ENCODE measurements at regions not wholly inside any gene's neighbourhood (a gene's known extent, or its start where the extent isn't known, plus 50 kb on each side); places are given as distances from the start of the nearest gene placed in this dataset.
"Not testable (repeated sequence)": the region's sequence is repeated elsewhere in the genome, so short reads cannot be mapped to it uniquely, and the experiment has no call there.

DNA sequence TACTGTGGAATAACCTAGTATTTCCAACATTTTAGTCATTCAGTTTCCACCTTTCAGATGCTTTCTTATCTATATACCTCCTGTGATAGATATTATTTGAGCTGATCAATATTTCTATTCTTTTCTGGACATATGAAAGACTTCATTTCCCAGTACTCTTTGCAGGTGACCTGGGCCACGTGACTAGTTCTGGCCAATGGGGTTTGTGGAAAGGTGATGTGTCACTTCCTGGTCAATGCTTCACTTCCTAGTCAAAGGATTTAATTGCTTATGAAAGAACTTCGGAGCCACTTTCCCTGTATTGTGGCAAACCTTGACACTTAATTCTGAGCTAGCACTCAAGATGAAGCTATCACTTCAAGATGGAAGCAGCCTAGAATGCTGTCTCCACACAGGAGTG, 248.9 kb upstream of the FOXF1 start:
- DNase-seq (ENCODE audit: low spot score): peak; percentile 39

DNA sequence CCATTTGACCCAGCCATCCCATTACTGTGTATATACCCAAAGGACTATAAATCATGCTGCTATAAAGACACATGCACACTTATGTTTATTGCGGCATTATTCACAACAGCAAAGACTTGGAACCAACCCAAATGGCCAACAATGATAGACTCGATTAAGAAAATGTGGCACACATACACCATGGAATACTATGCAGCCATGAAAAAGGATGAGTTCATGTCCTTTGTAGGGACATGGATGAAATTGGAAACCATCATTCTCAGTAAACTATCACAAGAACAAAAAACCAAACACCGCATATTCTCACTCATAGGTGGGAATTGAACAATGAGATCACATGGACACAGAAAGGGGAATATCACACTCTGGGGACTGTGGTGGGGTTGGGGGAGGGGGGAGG, 242.7 kb upstream of the FOXF1 start:
- DNase-seq (ENCODE audit: low spot score): not testable (repeated sequence)

DNA sequence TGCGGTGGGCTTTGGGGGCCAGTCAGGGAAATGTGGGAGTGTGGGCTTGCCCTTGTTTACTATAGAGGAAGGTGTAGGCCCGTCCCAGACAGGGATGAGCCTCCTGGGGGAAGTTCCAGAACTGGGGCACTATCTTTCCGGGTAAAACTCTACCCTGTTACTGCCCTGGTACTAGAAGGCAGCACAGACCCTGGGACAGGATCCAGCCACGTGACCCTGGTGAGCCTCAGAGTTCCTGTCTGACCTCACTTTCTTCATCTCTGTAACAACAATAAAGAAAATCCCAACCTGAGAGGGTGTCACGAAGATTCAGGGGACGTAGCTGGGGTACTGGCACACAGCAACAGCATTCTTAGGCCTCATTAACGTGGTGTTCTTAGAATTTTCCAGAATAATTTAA, 239.6 kb upstream of the FOXF1 start:
- DNase-seq (ENCODE audit: low spot score): no peak

DNA sequence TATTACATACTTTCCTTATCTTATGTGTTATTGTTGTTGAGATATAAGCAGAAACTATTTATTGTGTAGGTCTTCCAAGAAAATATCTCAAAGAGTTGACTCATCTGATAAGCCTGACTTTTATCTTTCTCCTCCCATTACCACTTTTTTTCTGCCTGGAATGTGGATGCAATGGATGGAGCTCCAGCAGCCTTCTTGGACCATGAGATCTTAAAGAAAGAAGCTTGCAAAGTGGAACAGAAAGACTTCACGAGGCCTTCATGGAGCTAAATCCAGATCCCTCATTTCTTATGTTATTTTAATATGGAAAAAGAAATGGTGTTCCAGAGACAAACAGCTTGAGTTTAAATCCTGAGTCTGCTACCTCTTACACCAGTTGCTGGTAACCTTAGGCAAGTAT, 237.6 kb upstream of the FOXF1 start:
- DNase-seq (ENCODE audit: low spot score): no peak

DNA sequence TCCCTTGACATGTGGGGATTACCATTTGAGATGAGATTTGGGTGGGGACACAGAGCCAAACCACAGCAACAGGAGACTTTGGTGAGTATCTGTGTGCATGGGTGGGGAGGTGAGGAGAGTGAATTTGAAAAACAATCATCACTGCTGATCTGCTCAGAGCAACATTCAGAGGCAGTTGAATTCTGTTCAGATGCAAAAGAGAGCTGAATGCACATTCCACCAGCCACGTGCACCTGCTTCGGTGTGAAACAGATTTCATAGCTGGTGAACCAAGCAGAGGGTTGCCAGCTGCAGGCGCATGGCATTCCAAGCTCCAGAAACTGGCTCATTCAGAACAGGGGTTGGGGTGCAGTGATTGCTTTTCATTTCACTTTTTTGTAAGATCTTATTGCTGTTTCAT, 233.1 kb upstream of the FOXF1 start:
- DNase-seq (ENCODE audit: low spot score): no peak

DNA sequence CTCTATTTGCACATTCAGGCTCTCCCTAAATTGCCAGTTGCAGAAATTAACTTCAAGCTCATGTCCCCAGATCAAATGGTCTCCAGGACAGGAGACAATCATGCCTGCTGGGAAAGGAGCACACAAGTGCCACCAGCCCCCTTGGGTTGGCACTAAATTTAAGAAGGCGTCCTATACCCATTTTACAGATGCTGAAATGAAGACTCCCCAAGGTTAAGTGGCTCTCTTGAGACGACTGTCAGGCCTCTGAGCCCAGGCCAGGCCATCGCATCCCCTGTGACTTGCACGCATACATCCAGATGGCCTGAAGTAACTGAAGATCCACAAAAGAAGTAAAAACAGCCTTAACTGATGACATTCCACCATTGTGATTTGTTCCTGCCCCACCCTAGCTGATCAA, 232.5 kb upstream of the FOXF1 start:
- not testable (repeated sequence) for DNase-seq (ENCODE audit: low spot score)

DNA sequence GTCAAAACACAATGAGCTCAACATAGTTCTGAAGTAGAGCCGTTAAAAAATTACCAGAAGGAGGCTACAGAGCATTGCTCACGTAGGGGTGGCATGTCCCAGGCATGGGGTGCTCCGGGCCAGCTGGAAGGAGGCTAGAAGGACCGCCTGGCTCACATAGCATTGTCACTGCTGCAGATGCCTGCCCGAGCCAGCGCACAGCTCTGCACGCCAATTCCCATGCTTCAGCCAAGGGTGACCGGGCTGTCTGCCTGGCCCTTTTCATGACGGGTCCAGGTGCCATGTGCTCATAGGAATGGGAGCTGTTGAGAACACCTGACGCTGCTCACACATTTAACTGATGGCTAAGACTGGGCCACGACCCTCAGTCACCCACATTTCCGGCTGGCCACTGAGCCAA, 228.9 kb upstream of the FOXF1 start:
- no peak for DNase-seq (ENCODE audit: low spot score)

DNA sequence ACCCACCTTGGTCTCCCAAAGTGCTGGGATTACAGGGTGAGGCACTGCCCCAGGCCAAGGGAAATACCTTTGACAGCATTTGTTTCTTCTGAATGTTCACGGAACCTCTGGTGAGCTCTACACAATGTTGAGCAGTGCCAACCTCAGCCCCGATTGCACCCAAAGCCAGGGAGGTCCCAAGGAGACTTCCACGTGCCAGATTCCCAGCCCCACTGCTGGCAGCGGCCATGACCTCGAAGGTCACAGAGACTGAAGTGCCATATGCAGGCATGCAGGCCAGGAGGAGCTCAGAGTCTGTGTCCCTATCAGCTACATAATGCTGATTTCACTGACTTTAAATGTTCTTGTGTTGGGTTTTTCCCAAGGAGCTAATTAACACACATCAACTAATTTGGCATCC, 226.4 kb upstream of the FOXF1 start:
- DNase-seq (ENCODE audit: low spot score): no peak

DNA sequence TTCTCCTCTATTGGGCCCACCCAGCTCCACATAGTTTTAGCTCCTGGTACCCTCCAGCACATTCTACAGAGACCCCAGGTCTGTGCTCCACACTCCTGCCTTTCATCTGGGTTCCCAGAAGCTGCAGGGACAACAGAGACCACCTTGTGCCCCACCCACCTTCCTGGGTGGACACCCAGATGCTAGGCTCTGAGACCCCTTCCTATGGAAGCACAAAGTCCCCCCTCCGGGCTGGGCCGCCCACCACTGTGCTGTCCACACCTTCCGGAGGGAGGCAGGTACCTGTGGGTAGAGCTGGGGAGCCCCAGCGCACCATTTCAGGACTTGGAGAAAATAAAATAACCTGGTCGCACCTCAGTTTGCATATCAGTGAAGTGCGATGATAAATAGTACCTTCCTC, 224.9 kb upstream of the FOXF1 start:
- DNase-seq (ENCODE audit: low spot score): no peak

DNA sequence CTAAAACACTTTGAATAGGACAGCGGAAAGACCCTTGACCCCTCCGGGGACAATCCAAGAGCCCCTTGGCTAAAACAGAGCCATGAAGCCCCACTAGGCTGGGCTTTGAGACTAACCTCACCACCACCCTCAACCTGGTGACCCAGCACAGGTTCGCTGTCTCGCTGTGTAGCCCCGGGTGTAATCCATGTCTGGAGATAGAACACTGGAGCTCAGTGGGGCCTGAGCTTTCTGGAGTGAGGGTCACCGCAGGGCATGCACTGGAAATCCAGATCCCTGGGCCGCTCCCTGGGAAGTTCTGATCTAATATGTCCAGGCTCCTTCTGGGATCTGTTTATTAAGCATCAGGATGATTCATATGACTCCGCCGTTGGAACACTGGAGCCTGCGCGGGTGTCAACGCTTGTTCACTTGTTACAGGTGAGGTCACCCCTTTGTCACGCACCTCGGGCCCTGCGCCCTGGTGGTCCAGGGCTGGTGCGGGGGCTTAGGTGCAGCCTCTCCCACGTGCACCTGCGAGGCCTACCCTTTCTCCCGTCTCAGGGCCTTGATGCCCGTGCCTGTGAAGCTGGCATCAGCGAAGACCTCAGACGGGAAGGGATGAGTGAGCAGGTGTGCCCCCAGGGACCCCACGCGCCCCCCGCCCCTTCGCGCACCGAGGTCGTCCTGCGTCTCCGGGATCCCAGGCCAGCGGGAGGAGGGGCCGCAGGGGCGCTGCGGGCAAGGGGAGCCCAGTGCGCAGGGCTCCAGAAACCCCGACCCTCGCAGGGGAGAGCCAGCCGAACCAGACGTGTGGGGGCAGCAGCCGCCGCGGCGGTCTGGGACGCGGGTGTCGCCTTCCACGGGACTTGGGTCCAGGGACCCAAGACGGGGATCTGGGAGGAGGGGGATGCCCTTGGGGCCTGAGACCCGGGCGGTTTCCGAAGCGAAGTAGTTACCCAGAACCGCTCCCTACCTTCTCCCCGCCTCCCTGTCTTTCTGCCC, 224.1 kb upstream of the FOXF1 start:
- DNase-seq (ENCODE audit: low spot score): no peak

DNA sequence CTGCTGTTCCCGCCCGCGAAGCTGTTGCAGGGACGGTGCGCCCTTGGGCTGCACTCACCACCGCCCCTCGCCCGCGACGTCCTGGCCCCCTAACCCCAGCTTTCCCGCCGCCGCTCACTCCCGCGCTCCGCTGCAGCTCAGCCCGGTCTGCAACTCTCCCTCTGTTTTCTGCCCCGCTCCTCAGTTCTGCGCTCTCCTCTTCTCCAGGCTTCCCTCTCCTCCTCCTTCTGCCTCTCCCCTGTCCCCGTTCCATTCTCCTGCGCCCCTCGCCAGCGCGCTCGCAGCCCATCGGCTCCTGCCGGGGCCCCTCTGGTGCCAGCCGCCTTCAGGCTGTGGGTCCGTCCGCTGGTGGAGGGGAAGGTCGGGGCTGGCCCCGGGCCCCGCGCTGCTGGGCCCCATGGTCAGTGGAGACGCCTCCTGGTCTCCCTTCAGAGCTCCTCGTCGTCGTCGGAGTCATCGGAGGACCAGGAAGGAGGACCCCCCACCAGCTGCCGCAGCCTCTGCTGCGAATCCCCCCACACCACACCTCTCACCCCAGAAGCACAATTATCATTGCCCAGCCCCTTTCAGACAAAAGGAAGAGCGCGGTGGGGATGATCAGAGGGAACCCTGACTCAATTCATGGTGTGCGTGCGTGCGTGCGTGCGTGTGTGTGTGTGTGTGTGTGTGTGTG, 223.2 kb upstream of the FOXF1 start:
- DNase-seq (ENCODE audit: low spot score): no peak

DNA sequence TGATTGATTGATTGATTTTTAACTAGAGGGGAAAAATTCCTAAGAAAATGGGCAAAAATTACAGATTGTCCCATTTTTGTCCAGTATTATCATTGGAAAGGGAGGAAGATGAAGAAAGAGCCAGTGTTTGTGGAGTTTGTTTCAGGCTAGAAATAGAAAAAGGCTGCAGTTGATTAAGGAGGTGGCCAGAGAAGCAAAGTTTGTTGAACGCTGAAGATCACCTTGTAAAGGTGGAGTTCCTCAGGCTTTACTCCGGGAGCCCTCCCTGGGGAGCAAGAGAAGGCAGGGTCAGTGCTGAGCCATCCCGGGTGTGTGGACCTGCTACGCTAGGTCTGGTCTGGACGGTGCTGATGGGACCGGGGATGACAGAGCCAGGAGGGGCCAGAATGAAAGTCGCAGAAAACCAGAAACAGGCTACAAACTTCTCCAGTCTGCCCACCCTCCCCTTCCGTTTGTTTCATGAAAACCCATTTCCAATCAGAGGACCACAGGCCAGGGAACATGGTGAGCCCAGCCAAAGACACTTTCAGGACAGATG, 222.6 kb upstream of the FOXF1 start:
- no peak for DNase-seq (ENCODE audit: low spot score)

DNA sequence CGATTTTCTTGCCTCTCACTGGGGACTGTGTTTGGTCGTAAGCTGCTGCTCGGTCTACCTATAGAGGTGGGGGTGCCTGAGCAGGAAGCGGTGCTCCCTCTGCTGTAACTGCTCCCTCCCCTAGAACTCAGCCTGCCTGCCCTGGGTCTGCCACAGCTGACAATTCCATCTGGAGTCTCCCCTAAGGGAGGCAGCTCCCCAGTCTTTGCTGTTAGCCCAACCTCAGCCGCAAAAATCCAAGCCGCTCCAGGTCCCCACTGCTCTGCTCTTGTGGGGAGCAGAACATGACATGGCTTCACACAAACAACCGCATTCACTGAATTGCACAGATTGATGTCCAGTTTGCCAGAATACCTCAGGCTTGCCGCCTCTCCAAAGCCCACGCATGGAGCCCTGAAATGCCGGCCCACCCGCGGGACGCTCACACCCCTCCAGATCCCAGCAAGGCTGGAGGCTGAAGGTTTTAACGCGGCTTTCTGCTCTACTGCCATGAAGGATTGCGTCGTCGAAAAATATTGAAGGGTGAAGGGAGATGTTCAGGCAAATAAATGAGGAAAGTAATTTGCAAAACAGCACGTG, 221.5 kb upstream of the FOXF1 start:
- DNase-seq (ENCODE audit: low spot score): no peak

DNA sequence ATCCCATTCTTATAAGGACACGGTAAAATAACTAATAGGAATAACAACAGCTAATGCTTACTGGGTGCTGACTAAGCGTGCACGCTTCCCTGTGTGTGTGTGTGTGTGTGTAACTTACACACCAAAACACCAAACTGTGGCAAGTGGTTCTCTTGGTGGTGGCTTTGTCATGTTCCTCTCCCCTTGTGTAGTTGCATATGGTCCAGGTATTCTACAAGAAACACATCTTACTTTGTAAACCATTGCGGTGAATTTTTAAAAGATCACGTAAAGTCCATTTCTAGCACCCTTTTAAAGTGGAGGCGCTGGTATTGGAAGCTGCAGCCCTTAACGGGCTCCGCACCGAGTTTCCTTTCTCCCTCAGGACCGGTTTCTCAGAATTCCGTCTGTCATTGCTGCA, 221.0 kb upstream of the FOXF1 start:
- no peak for DNase-seq (ENCODE audit: low spot score)

DNA sequence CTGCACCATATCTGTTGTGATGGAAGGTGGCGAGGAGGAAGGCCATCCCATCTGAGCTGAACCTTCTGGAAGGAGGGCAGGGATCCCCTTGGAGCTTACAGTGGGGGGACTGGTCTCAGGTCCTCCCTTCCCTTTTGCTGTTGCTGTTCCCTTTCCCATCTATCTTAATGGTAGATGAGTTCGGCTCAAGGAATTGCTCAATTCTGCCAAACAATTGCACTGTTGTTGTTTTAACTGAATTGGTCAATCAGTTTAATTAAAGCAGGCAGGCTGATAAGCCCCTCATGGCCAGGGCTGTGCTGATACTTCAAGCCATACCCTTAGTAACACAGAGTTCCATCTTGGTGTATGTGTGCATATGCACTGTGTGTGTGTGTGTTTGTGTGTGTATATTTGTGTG, 220.4 kb upstream of the FOXF1 start:
- no peak for DNase-seq (ENCODE audit: low spot score)

DNA sequence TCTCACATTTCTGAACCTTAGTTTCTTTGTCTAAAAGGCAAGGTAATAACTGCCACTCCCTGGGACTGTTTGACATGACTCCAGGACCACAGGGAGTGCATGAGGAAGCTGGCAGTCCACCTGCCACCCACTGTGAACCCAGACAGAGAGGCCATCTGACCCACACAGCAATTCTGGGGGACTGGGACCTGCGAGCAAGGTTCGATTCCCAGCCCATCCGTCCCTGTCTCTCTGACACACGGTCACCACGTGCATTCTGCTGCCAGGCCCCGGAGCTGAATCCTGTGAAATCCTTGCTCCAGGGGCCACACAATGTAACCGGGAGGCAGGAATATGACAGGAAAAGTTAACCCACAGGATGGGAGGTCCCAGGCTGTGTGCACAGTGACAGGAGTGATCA, 218.8 kb upstream of the FOXF1 start:
- no peak for DNase-seq (ENCODE audit: low spot score)

DNA sequence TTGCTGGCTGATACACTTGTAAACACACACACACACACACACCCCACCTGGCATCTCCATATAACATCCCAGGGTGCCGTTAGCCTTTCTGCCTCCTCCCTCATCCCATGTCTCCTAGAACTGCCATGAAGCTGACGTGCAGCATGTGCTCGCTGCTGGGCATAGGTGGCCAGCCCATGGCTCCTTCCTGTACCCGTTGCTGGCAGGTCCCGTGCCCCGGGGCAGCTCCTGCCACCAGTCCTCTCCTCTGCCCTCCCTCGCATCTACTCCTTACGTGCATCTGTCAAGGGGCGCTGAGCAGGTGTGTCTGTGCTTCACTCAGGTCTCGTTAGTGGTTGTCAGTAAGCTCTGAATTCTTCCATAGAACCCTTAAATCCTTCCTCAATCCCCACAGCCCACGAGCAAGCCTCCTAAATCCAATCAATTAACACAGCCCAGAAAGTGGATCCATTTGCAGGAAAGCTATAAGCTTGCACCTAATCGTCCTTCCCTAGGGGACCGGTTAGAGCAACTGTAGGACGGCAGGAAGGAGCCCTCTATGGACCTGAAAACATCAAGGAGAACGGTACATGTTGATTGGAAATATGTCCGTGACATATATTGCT, 218.1 kb upstream of the FOXF1 start:
- no peak for DNase-seq (ENCODE audit: low spot score)

DNA sequence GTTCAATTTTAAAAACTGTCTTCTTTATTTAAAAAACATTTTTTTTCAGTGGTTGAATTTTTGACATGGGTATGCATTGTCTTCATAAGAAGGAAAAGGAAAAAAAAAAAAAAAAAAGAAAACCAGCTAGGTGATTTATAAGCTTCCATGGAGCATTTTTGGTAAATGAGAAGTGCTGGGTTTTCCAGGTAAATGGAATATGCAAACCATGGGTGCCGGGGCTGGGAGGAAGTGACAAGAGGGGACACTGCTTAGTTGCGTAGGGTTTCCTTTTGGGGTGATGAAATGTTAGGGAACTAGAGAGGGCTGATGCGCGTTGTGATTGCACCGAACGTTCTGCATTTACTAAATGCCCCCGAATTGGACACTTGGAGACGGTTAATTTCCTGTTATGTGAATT, 217.4 kb upstream of the FOXF1 start:
- DNase-seq (ENCODE audit: low spot score): no peak

DNA sequence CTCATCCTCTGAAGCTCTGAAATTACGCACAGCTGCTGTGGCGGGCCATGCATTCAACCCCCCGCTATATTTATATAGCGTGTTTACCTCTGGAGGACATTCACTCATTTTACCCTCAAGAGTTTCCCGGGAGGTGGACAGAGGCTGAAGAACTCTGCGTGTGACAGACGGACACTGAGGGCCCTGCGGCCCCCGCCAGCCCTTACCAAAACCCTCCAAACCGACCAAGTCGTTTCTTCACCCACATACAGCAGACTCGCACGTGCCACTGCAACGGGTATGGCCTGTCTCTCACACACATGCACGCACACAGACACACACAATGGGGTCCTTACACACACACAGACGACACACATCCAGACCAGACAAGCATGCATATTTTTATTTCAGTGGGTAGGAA, 216.4 kb upstream of the FOXF1 start:
- no peak for DNase-seq (ENCODE audit: low spot score)

DNA sequence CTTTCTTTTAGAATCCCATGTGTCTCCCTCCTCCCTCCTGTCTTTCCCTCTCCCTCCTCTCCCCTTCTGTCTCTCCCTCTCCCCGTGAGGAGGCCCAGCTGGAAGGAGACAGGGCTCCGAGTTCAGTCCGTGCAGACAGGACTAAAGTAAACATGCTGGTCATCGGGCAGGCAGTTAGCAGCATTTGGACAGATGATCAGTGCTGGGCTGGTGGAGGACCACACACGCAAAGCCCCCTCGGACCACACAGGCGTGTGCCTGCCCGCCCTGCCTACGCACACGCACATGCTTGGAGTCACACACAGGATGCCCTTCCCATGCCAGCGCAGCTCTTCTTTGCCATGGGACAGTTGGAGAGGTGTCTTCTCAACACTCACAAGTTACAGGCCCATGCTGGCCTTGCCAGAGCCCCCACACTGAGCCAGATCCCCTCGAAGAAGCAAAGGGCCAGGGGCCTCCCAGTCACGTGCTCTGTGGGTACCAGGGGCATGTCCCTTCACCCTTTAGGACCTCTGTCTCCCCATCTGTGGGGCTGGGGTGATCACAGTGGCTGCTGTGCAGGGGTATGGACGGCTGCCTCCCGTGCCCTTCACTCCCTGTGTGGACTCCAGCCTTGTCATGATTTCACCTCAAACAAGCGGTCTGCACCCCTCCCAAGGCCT, 215.7 kb upstream of the FOXF1 start:
- DNase-seq (ENCODE audit: low spot score): no peak

DNA sequence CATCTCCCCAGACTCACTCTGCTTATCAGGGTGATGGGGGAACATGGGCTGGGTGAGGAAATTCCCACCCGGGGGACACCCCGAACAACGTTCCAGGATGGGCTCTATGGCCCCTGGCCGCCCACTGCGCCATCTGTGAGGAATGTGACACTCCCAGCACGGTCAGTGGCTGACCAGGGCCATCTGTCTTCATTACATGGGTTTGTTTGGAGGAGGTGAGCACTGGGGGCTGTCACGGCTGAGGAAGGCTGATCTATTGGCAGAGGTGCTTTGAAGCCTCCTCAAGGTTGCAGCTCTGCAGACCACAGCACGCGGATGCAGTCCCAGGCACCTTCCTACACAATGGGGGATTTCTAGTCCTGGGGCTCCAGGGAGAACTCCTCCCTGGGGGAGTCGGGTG, 214.1 kb upstream of the FOXF1 start:
- DNase-seq (ENCODE audit: low spot score): no peak

DNA sequence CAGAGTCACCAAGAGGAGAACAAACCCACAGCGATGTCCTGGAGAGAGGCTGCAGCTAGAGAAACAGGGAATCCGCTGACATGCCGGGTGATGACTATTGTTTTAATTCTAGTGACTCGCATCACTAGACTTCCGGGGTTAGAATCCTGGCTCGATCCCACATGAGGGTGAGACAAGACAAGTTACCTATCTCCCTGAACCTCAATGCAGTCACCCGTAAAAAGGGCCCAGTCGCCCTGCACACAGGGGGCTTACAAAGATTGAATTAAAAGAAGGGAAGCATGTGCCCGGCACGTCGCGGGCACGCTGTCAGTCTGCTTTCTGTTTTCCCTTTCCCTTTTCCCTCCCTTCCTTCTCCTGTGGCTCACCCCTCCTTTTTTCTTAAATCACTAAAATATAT, 212.9 kb upstream of the FOXF1 start:
- no peak for DNase-seq (ENCODE audit: low spot score)
